GM18867 (cell line): ENCODE measurements at regions not wholly inside any gene's neighbourhood (a gene's known extent, or its start where the extent isn't known, plus 50 kb on each side); places are given as distances from the start of the nearest gene placed in this dataset.

Source experiments
- ATAC-seq: cut with Tn5 transposase; IDR thresholded peaks from one replicate; pipeline ENCODE4 v1.9.1; 2021; ENCODE audit warnings: mild to moderate bottlenecking, moderate library complexity; ENCODE audit not compliant: unreplicated experiment

DNA sequence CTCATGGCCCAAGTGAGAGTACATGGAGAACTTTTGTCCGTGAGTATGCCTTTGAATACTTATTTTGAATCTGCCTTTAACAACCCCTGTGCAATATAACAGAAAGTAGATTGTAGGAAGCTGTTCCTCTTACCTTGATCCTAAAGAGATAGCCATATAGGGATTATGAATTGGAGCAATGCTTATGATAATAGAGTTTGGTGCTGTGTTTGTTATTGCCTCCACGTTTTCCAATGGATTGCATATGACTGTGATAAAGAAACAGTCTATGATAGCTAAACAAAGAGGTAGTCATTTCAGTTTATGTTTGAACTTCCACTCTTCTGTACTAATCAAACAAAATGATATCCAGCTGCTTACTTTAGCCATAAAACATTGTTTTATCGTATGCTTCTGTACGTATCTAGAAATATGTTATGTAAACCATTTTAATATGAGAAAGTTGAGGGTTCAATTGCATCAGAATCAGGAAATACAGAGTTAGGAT, 199.6 kb upstream of the RGMB start:
- no peak for ATAC-seq

DNA sequence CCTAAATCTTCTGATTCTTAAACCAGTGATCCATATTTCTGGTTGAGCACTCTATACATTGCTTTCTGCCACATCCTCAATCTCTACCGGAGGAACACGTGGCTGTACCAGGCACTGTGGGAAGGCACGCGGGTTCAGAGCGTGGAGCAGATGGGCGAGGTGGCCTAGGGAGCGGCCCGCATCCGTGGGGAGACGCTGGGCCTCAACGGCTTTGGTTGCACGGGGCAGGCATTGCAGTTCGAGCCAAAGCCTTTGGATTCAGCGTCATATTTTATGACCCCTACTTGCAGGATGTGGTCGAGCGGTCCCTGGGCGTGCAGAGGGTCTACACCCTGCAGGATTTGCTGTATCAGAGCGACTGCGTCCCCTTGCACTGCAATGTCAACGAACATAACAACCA, 197.2 kb upstream of the RGMB start:
- no peak for ATAC-seq

DNA sequence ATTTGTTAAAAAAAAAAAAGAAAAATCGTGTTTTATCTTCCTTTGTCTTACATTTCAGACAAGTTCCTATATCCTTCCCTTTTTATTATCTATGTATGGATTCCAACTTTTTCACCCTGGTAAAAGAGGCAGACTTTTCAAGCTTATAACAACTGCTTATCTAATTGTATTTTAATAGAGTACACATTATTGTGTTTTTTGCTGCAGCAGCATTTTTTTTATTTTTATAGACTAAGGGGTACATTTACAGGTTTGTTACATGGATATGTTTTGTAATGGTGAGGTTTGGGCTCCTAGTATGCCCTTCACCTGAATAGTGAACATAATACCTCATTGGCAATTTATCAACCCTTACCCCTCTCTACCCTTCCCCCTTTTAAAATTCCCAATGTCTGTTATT, 195.0 kb upstream of the RGMB start:
- no peak for ATAC-seq

DNA sequence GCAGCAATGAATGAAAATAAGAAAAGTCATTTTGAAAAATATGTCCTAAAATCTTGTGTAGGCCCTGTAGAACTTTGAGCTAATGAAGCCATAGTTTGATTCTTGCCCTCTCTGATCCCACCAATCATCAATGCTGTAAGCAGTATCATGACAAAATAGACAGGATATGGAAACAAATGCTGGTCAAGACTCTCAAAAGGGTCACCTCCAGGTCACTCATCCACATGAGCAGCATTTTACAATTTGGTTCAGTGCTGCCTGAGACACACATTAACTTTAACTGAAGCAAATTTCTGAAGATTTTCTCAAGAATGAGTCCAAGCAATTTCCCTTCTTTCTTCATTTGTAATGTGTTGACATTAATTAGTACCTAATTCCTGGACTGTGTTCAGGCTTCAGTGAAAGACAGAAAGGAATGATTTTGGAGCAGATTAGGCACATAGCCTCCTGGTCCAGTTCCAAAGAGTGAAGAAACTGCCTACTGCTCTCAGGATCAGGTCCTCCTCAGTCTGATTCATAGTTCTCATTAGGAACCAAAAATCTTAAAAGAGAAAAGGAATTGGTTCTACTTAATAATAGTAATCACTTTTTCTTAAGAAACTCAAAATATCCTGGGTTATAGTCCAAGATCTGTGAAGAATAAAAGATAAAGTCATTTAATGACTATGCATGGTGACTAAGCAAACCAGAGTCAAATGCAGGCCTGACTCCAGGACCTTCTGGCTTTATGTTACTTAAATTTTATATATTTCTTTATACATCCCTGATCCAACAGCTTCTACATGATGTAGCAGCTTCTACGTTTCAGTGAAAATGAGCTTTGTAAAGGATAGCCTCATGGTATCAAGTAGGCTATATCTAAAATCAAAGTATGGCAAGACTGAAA, 192.1 kb upstream of the RGMB start:
- ATAC-seq: no peak

DNA sequence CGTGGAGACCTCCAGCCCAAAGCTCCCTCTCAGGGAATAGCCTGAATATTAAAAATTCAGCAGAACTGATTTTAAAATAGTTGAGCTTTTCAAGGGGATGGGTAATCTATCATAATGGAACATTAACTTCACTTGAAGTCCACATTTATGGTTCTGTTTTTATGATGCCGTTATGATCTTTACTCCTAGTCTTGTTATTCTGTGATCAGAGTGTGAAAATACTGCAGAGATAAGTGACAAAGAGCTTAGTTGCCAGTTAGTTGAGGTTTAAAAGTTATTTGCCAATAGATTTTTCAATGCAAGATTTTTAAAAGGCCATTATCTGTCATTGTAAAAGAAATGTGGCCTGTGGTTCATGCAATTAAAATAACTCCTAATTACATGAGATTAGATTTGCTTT, 189.9 kb upstream of the RGMB start:
- no peak for ATAC-seq

DNA sequence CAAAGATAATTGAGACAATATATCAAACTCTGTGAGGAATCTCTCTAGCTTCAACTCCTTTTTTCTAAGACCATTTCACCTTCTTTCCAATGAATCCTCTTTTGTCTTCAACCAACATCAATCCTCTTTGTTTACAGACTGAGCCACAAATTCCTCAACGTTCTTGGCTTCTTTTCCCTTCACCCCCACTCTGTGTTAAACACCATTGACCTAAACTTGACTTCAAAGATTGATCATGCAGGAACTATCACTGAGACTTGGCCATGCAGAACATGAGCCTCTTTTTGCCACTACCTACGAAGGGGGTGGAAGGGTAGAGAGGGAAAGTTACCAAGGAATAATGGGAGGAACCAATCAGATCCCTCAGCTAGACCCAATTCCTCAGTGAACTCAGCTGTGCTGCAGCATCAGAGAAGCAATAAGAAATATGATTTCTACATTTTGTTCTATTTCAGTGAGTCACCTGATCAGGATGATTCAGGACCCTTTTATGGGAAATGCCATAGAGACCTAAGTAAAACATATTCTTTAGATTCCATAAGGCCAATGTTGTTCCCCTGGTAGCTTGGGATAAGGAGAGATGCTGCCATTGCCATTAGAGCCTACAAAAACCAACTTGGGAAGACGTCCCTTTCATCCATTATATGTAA, 187.7 kb upstream of the RGMB start:
- no peak for ATAC-seq

DNA sequence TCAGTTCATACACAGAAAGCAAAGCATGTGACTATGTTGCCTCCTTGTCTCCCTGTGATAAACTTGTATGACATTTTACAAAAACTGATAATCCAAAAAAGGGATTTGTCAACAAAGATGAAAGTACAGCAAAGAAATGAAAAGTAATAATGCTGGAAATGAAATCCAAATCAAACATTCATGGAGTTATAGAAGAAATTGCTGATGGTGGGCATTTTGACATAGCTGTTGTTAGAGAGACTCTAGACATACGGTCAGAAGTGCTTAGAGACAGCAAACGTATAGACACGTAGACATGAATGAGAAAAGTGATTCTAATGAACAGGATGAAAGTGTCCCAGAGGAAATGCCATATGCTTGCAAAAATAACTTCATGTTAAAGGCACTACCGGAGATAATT, 186.9 kb upstream of the RGMB start:
- ATAC-seq: no peak

DNA sequence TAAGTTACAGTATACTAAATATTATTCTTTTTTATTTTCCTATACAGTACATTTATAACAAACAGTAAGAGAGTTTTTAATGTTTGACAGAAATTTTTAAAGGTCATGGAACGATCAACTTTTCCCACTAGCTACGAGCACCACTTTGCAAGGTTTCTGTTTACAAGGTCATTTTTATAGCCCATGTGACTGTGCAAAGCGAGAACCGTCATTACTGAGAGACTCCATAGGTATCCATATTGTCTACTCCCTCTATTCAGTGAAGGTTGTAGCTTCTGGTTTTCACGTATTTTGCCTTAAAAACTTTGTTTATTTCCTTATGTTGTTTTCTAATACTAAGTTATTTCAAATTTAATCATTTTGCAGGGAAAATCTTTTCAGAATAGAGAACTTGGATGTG, 186.3 kb upstream of the RGMB start:
- ATAC-seq: no peak

DNA sequence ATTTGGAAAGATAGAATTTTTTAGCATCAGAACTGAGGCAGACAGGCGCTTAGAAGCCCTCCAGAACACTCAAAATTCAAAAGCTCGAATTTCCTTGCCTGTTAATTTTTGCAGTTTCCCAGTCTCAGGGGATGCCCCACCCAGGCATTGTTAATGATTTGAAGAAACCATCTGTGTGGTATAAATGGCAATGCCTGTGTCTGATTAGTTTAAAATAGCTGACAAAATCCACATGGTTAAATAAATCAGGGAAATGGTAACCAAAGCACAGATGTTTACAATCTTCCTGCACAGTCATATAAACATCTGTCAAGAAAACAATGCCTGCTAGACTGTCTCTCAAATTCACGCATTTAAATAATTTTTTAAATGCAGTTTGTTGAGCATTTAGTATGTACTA, 185.2 kb upstream of the RGMB start:
- no peak for ATAC-seq

DNA sequence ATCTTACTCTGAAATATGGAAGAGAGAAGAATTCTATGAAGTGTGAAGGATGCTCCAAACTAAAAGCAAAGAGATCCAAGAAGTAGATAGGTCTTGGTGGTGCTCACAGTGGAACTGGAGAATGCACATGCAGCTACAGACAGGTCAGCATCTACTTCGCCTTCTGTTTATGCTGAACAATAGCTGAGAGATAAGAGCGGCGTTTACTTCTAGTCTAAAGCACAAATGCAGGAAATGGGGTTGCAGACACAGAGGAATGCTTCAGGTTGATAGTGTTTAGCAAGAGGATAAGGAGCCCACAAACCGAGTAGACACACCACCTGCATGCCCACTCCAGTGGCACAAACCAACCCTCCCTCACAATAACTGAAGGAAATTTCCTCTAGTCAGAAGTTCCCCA, 180.0 kb upstream of the RGMB start:
- ATAC-seq: no peak

DNA sequence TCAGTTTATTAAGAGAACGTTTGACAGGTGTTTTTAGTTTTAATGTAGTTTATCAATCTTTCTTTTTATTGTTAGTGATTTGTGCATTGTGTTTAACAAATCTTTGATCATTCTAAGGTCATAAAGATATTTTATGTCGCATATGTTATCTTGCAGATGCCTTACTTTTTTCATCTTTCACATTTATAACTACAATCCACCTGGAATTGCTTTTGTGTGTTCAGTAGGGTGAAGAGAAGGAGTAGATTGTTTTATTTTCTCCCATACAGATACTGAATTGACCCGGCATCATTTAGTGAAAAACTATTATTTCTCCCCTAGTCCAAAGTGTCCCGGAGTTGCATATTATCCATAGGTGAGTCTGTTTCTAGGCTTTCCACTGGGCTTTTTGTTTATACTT, 179.4 kb upstream of the RGMB start:
- no peak for ATAC-seq

DNA sequence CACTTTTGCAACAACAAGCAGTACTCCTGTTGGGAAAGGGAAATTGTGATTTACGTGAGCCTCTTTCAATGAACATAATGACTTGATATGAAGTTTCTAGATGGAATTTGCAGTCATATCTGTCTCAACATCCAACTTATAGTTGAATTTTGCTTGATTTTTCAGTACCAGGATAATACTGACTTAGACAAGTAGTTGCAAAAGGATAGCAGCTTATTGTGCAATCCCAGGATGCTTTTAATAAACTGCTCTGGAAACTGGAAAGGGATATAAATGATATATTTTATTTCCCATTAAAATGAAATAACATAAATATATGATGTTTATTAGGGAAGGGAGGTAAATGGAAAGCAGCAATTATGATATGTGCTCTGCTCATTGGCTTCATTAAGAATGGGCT, 174.4 kb upstream of the RGMB start:
- ATAC-seq: no peak

DNA sequence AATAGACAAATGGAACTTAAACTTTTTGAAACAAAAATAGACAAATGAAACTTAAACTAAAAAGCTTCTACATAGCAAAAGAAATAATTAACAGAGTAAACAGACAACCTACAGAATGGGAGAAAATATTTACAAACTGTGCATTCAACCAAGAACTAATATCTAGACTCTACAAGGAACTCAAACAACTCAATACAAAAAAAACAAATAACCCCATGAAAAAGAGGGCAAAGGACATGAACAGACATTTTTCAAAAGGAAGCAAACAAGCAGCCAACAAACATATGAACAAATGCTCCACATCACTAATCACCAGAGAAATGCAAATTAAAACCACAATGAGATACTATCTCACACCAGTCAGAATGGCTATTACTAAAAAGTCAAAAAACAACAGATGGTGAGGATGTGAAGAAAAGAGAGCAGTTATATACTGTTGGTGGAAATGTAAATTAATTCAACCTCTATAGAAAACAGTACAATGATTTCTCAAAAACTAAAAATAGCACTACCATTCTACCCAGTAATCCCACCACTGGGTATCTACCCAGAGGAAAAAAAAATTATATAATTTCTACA, 170.8 kb upstream of the RGMB start:
- peak; percentile 58 for ATAC-seq

DNA sequence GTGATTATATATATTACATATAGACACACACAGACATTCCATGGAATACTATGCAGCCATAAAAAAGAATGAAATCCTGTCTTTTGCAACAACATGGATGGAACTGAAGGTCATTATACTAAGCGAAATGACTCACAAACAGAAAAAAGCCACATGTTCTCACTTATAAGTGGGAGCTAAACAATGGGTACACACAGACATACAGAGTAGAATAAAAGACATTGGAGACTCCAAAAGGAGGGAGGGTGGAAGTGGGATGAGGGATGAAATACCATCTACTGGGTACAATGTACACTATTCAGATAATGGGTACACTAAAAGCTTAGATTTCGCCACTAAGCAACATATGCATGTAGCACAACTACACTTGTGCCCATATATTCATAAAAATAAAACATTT, 170.0 kb upstream of the RGMB start:
- ATAC-seq: no peak

DNA sequence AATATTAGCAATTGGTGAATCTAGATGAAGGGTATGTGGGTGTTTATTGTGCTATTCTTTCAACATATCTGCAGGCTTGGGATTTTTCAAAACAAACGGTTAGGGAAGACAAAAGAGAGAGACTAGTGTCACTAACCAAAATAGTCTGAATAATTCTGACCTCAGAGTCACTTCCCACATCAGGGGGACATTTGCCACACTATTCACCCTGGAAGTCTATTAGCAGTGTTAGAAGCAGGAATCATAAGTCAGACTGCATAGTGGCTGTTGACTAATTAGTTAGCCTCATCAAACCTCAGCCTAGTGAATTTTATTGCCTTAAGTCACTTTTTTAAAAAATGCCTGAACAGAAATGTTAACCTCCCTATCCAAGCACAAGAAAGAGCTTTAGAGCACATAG, 169.2 kb upstream of the RGMB start:
- no peak for ATAC-seq

DNA sequence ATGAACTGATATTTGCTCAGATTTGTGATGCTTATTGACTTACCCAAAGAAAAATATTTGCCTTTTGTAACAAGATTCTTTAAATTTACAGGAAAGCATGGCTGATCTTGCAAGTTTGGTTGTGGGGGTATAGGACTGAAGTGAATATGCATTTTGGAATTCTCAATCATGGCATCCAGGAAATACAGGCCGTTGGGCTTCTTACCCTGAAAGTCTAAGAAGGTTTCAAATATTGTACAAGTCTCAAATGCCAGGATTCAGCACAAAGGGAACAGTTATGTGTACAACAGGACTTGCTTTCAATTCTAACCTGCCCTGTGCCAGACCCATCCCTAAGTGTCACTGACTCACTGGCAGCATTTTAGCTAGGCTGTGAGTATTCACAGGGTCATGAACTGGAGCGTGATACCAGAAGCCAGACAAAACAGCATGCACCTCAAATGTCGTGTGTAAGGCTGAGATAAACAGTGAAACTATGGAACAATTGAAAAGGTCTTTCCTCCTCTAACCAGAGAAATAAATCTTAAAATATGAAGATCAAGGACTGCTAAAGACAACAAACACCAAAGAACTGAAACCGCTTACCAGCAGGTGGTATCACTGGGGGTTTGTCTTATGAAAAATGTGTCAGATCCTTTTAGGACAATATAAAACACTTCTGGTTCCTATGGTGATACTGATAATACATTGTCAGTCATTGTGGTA, 168.6 kb upstream of the RGMB start:
- no peak for ATAC-seq

DNA sequence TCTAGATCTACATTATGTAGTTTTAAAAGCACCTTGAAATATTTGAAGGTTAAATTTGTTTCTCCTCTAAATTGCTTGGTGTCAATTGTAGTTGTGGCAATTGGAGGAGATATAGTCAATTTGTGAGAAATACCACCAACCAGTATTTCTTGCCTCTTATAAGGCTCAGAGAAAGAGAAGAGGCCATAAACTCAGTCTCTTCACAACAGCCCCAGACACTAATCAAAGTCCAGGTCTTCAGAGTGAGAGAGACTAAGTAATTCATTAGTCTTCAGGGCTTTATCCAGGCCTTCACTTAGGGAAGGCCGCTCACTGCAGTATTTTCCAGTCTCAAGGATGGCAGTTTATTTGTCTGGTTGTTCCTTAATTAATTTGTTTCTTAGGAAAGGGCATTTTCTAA, 168.0 kb upstream of the RGMB start:
- ATAC-seq: no peak

DNA sequence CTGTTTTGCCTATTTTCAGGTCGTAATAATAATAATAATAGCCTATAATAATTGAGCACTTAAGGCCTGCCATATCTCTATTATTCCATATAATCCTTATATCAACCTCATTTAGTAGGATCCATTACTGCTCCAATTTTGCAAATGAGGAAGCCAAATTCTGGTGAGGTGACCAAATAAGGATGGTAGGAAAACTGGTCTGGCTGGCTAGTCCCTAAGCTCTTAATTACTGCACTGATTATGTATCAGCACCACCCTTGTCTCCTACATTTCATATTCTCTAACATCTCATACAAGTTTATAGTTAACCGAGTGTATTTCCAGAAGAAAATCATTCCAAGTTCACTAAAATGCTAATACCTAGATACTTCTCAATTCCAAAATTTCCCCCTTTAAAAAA, 166.5 kb upstream of the RGMB start:
- ATAC-seq: no peak

DNA sequence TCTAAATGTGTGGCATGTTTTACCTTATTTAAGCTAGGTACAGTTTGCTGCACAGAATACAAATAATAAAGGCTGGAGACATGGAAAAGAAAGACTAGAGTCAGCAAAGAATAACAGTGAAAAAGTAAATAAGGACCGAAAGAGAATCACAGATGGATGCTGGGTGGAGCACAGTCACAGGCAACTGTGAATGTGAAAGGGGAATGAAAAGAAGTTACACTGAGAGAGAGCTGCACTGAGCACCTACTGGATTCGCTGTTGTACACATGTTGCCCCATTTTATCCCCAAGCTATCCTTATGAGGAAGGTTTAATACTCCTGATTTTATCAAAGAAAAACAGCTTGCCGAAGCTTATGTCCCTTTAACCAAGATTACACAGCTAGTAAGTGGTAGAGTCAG, 165.4 kb upstream of the RGMB start:
- no peak for ATAC-seq

DNA sequence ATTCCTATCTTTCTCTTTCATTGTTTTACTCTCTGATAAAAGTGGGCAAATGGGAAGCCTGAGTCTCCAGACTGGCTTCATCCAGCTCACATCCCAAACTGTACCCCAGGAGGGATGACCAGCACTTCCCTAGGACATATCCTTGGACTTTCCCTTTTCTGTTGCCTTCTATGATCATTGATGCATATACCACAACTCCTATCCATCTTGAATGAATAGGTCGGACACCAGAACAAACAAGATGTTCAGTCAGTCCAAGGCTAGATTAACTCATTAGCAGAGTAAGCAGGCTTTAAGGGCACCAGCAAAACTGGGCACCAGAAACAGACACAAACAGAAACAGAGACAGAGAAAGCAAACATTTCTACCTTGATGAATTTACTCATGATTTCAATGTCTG, 159.1 kb upstream of the RGMB start:
- no peak for ATAC-seq

DNA sequence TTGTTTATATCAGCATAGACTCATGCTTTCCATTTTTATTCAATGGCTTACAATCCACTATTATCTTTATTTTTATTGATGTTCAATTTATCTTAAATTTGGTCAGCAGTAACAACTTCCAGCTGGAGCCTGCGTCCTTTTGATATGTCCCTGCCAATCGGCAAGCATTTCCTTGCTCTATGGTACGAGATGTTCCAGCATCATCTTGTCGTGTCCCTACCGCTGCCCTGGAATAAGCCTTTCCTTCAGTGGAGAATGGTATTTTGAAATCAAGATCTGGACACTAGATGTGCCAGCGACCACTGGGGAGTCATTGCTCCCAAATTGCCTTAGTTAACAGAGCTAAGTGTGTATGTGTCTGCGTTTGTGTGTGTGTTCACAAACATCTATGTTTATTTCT, 151.6 kb upstream of the RGMB start:
- no peak for ATAC-seq
